Thymus (tissue), 11 donors: ENCODE measurements at regions not wholly inside any gene's neighbourhood (a gene's known extent, or its start where the extent isn't known, plus 50 kb on each side); places are given as distances from the start of the nearest gene placed in this dataset.

ENCODE experiments used
- DNase-seq, 9 donors: peaks; one replicate each; pipeline ENCODE4 v3.0.0-alpha.2; 2013; ENCODE audit warnings: low spot score in 9 of 9, low read depth in 6 of 9, missing footprints in 1 of 9
- H3K27ac ChIP-seq, 2 donors: one replicate each; pipeline ENCODE4 v1.5.1; 2013; ENCODE audit warnings: control low read depth in 1 of 2, low read depth in 1 of 2, low read length in 1 of 2, mild to moderate bottlenecking in 1 of 2, moderate library complexity in 1 of 2
- H3K27me3 ChIP-seq, 2 donors: one replicate each; pipeline ENCODE4 v1.5.1; 2013; ENCODE audit warnings: low read length in 1 of 2; ENCODE audit not compliant: control insufficient read depth in 2 of 2, insufficient read depth in 1 of 2
- H3K36me3 ChIP-seq, 2 donors: one replicate each; pipeline ENCODE4 v1.5.1; 2013; ENCODE audit warnings: low read length in 1 of 2, mild to moderate bottlenecking in 1 of 2, moderate library complexity in 1 of 2; ENCODE audit not compliant: control insufficient read depth in 2 of 2, insufficient read depth in 2 of 2
- H3K4me1 ChIP-seq, 2 donors: one replicate each; pipeline ENCODE4 v1.5.1; 2013; ENCODE audit warnings: low read length in 2 of 2; ENCODE audit not compliant: control insufficient read depth in 2 of 2, insufficient read depth in 2 of 2
- H3K4me3 ChIP-seq, 2 donors: one replicate each; pipeline ENCODE4 v1.5.1; 2013; ENCODE audit warnings: low read length in 2 of 2, control low read depth in 1 of 2, mild to moderate bottlenecking in 1 of 2
- H3K9me3 ChIP-seq, 2 donors: one replicate each; pipeline ENCODE4 v1.5.1; 2013; ENCODE audit warnings: low read length in 1 of 2, mild to moderate bottlenecking in 1 of 2; ENCODE audit not compliant: control insufficient read depth in 2 of 2, insufficient read depth in 1 of 2
- WGBS: extraction: QIAGEN DNeasy Blood & Tissue Kit; methylation state at CpG from one replicate; pipeline ENCODE4 v1.1.7; 2013; 5-methylcytosine and 5-hydroxymethylcytosine counted together
- donor health status: healthy.

DNA sequence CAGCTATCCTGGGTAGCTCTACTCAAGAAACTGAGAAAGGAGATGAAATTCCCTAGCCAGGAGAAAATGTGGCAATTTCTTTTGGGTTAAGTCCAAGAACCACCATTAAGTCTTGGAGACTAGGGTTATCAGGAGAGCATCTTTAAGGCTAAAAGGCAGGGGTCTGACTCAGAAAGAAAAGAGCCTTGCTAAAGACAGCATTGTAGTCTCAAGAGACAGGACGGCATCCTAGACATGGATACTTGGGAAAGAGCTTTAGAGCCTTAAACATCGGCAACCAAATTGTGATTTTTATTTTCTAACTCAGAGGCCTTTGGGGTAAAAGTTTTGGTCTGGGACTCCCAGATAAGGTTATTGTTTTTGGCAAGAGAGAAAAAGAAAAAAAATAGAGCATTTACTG, 83.1 kb downstream of the FAS start:
- no peaks in the 10 kb centered on the region for H3K27me3 ChIP-seq
- no peaks in the 10 kb centered on the region for H3K9me3 ChIP-seq
- H3K36me3 ChIP-seq: no peaks in the 10 kb centered on the region
- H3K27ac ChIP-seq: no peak overlapping the region
- 94% methylated on average over 2 of the region's 2 CpGs for WGBS
- H3K4me1 ChIP-seq: no peaks in the 10 kb centered on the region
- H3K4me3 ChIP-seq: no peak overlapping the region
- no peak for DNase-seq

GRCh38 chr10:89069589-89069988, 79.0 kb downstream of the FAS start:
- no peak overlapping the region for H3K4me3 ChIP-seq
- H3K9me3 ChIP-seq: no peaks in the 10 kb centered on the region
- no peak for DNase-seq
- H3K4me1 ChIP-seq: no peaks in the 10 kb centered on the region
- H3K27me3 ChIP-seq: no peaks in the 10 kb centered on the region
- no peaks in the 10 kb centered on the region for H3K36me3 ChIP-seq
- WGBS: 96% methylated on average over 4 of the region's 4 CpGs
- no peak overlapping the region for H3K27ac ChIP-seq
